ENCODE measurements at regions not wholly inside any gene's neighbourhood (a gene's known extent, or its start where the extent isn't known, plus 50 kb on each side); places are given as distances from the start of the nearest gene placed in this dataset.

DNA sequence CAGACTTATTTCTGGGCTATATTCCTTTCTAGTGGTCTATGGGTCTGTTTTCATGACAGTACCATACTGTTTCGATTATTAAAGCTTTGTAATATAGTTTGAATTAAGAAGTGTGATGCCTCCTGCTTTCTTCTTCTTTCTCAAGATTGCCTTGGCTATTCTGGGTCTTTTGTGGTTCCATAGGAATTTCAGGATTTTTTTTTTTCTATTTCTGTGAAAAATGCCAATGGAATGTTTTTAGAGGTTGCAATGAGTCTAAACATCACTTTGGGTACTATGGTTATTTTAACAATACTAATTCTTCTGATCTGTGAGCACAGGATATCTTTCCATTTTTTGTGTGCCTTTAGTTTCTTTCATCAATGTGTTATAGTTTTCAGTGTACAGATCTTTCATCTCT, 204.3 kb upstream of the HCCS start:
- peaks cover 7% of the 10 kb centered on the region for H3K36me3 Mint-ChIP-seq
- peaks cover 52% of the 10 kb centered on the region for H3K9me3 Mint-ChIP-seq
- H3K4me3 Mint-ChIP-seq = no peak overlapping the region
- H3K27me3 Mint-ChIP-seq (ENCODE audit: low read depth) = no peaks in the 10 kb centered on the region
- no peak overlapping the region for H3K27ac Mint-ChIP-seq
- TF ChIP-seq CTCF (IDR thresholded peaks at IDR 0.05; ENCODE audit: unreplicated experiment) = no peak
- no peak for DNase-seq (ENCODE audit: low spot score in 2 of 2, unreplicated experiment in 2 of 2)
- H3K4me1 Mint-ChIP-seq = no peaks in the 10 kb centered on the region

DNA sequence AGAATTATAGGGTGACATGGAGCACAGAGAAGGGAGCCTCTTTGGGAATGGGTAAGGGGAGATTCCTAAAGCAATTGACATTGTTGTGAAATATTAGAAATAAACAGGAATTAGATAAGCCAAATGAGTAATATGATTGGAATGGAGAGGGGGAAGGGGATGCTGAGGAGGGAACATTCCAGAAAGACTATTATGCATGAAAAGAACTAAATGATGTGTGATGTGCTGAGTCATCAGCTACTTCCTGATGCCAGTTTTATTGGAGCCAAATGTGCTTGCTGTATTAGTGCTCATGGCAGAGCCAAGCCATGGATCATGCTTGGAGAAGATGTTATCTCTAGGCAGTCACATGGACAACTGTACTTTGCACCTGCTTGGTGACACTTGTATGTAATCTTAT, 189.0 kb upstream of the HCCS start:
- DNase-seq (ENCODE audit: low spot score in 2 of 2, unreplicated experiment in 2 of 2) = no peak
- H3K4me1 Mint-ChIP-seq = no peaks in the 10 kb centered on the region
- no peak overlapping the region for H3K4me3 Mint-ChIP-seq
- H3K27me3 Mint-ChIP-seq (ENCODE audit: low read depth) = no peaks in the 10 kb centered on the region
- no peaks in the 10 kb centered on the region for H3K36me3 Mint-ChIP-seq
- peaks cover 50% of the 10 kb centered on the region for H3K9me3 Mint-ChIP-seq
- H3K27ac Mint-ChIP-seq = no peak overlapping the region
- no peak for TF ChIP-seq CTCF (IDR thresholded peaks at IDR 0.05; ENCODE audit: unreplicated experiment)

DNA sequence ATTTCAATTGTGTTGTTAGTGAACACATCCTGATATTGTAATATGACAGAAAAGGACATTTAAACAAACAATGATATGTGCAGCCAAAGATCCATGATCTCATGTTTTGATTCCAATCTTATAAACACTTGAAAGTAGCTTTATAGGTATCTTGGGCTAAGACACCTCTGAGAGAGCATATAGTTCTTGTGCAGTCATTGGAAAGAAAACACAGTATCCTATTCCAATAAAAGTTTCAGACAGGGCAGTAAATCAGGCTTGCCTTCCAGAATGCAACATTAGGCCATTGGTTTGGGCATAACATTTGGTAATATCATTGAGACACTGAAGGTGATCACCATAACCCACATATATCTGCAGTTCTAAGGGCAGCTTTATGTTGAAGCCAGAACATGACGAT, 188.3 kb upstream of the HCCS start:
- no peaks in the 10 kb centered on the region for H3K4me1 Mint-ChIP-seq
- peaks cover 49% of the 10 kb centered on the region for H3K9me3 Mint-ChIP-seq
- H3K27me3 Mint-ChIP-seq (ENCODE audit: low read depth) = no peaks in the 10 kb centered on the region
- no peak overlapping the region for H3K4me3 Mint-ChIP-seq
- H3K36me3 Mint-ChIP-seq = no peaks in the 10 kb centered on the region
- TF ChIP-seq CTCF (IDR thresholded peaks at IDR 0.05; ENCODE audit: unreplicated experiment) = no peak
- H3K27ac Mint-ChIP-seq = no peak overlapping the region
- no peak for DNase-seq (ENCODE audit: low spot score in 2 of 2, unreplicated experiment in 2 of 2)

GRCh38 chrX:10923466-10923865, 187.7 kb upstream of the HCCS start:
- H3K4me1 Mint-ChIP-seq = no peaks in the 10 kb centered on the region
- no peak overlapping the region for H3K4me3 Mint-ChIP-seq
- TF ChIP-seq CTCF (IDR thresholded peaks at IDR 0.05; ENCODE audit: unreplicated experiment) = no peak
- H3K27me3 Mint-ChIP-seq (ENCODE audit: low read depth) = no peaks in the 10 kb centered on the region
- no peaks in the 10 kb centered on the region for H3K36me3 Mint-ChIP-seq
- H3K27ac Mint-ChIP-seq = no peak overlapping the region
- H3K9me3 Mint-ChIP-seq = peaks cover 48% of the 10 kb centered on the region
- no peak for DNase-seq (ENCODE audit: low spot score in 2 of 2, unreplicated experiment in 2 of 2)

- Mint-ChIP-seq H3K4me3 (no peak overlapping the region), H3K36me3 (no peaks in the 10 kb centered on the region), H3K9me3 (peaks cover 49% of the 10 kb centered on the region), H3K27me3 (ENCODE audit: low read depth) (no peaks in the 10 kb centered on the region), H3K27ac (no peak overlapping the region), H3K4me1 (no peaks in the 10 kb centered on the region)
- TF ChIP-seq CTCF (IDR thresholded peaks at IDR 0.05; ENCODE audit: unreplicated experiment) = no peak
- no peak for DNase-seq (ENCODE audit: low spot score in 2 of 2, unreplicated experiment in 2 of 2)
Measured at GRCh38 chrX:10926404-10926803, 184.7 kb upstream of the HCCS start.

- H3K27me3 Mint-ChIP-seq (ENCODE audit: low read depth) = no peaks in the 10 kb centered on the region
- H3K27ac Mint-ChIP-seq = no peak overlapping the region
- DNase-seq (ENCODE audit: low spot score in 2 of 2, unreplicated experiment in 2 of 2) = no peak
- no peak for TF ChIP-seq CTCF (IDR thresholded peaks at IDR 0.05; ENCODE audit: unreplicated experiment)
- H3K4me3 Mint-ChIP-seq = no peak overlapping the region
- peaks cover 46% of the 10 kb centered on the region for H3K9me3 Mint-ChIP-seq
- no peaks in the 10 kb centered on the region for H3K36me3 Mint-ChIP-seq
- no peaks in the 10 kb centered on the region for H3K4me1 Mint-ChIP-seq
Measured at GRCh38 chrX:10926891-10927290, 184.2 kb upstream of the HCCS start.

Data from mesothelial cell of epicardium (in vitro differentiated cells).